GF-D8 (cell line): ENCODE measurements at regions not wholly inside any gene's neighbourhood (a gene's known extent, or its start where the extent isn't known, plus 50 kb on each side); places are given as distances from the start of the nearest gene placed in this dataset.

ENCODE experiments used
- DNase-seq: peaks from one replicate; lab custom pipeline; 2025; lab: John Stamatoyannopoulos, UW

DNA sequence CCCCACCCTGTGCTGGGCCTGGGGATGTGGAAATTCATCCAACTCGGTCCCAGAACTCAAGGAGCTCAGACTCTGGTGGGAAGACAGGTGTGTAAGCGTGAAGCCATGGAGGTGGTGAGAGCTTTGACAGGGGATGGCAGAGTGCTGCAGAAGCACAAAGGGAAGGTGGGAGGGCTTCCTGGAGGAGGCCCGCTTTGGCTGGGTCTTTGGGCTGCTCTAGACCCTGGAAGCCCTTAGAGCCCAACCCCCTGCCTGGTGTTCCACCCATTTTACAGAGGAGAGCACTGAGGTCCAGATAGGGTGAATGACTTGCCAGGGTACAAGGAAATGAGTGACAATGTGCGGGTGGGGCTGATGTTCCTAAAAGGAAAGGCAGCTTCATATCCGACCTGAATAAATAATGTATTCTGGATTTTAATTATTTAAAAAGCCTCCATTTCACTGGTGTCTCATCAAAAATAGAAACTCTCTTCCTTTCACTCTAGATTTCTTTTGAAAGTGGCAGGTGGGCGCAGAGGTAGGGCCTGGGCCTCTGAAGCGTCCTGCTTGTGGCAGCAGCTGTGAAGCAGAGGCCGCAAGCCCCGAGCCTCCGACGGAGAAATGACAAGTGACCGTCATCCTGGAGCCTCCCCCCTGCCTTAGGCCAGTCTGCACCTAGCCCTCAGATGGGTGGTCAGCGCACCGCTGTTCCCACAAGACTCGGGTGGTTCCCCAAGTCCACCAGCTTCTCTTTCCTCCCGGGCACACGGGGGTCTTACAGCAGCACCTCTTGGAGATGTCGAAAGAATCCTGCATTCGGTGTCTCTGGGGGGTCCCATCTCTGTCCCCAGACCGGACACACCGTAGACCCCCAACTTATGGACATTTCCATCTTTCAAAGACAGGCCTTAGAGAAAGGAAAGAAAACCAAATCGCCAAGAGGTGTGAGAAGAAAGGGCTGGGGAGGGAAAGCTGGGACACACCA is 71.0 kb upstream of the TAF1B start:
- no peak for DNase-seq

DNA sequence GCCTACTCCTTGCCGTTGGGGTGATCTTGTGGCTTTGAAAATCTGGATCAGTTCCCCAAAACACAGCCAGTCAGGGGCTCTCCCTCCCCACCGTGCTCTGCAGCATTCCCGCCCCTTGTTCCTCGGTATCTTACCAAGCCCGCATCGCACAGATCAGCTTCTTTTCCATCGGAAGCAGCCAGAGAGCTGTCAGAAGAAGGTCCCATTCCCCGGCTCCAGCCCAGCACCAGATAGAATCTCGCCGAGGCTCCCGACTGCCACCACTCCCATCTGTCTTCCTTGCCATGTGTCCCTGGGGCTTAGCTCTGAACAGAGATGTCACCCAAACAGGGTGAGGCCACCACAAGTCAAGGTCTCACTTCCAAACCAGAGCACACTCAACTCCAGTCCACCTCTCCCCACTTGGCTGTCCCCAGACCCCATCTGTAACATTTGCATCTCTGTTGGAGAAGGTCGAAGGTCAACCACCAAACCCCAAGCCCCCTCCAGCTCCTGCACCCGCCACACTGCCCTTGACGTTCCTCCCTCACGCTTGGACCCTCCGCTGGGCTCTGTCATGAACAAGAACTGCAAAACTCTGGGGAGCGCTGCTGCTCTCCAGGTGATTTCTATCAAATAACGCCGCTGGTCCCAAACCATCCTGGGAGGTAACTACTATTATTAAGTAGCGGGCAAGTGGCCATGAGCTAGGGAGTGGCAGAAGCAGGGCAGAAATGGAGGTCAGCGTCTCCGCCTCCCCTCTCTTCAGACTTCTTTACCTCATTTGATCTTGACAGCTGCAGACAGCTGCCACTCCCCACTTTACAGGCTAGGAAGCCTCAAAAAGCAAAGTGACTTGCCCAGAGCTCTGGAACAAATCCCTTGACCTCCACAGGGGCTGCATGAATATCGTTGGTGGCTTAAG is 70.0 kb upstream of the TAF1B start:
- DNase-seq: no peak

DNA sequence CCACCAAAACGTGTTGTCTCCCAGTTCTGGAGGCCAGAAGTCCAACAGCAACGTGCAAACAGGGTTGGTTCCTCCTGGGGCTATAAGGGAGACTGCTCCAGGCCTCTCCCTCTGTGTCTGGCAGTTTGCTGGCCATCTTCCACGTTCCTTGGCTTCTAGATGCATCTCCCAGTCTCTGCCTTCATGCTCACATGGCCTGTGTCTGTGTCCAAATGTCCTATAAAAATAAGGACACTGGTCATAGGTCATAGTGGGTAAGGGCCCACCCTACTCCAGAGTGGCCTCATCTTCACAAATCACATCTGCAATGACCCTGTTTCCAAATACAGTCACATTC is 69.4 kb upstream of the TAF1B start:
- DNase-seq: no peak

DNA sequence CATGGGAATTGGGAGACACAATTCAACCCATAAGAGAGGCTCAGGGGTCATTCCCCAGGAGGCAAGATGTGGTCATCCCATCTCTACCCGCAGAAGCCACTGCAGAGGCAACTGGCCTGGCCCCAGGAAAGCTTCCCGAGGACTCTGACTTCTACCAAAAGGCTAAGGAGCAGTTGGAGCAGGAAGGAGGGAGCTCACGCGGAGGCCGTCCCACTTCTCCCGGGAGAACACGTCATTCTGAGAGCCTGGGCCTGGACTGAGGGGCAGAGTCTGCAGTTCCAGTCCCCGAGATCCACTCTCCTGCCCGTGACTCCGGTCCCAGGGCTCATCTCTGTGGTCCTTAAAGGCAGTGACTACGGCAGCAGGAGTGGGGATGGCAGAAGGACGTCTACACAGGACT is 69.0 kb upstream of the TAF1B start:
- no peak for DNase-seq

DNA sequence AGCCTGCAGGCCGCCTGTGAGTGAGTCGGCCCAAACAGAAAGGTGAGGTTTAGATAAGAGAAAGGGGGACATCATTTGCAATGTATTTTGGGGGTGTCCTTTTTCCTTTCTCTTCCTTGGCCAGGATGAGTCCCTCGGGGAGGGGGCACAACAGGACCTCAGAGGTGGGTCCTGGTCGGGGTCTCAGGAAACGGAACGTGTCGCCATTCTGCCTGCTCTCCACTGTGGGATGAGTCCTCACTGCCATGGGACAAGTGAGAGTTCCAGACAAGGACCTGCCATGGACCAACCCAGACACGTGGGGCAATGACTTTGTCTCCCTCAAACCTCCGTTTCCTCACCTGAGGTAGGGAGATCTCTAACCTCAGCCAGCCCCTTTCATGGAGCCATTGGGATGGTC is 67.9 kb upstream of the TAF1B start:
- no peak for DNase-seq

DNA sequence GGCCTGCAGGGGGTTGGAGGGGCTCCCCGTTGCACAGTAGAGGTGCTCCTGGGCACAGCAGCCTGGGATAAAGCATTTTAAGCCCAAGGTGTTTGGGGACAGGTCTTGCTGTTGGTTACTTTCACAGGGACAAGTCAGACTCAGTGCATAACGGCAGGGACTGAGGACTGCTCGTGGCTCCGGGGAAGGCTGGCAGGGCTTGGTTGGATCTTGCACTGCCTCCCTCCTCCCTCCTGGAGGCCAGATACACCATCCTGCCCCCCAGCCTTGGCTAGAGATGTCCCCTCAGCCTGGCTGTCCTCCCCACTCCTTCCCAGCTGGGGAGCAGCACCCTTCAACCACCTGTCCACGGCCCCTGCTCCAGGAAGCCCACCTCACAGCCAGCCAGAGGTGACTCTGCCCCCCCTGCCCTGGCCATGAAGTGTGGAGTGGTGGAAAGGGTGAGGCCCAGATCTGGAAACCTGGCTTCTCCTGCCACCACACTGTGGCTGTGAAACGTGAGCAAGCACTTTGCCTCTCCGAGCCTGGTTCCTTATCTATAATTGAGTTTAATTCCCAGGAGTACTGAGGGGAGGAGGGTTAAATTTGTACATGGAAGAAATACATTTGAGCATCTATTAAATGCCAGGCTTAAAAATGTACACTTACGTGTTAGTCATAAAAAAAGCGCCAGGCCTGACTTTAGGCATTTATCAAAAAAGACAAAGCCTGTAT is 67.1 kb upstream of the TAF1B start:
- no peak for DNase-seq

DNA sequence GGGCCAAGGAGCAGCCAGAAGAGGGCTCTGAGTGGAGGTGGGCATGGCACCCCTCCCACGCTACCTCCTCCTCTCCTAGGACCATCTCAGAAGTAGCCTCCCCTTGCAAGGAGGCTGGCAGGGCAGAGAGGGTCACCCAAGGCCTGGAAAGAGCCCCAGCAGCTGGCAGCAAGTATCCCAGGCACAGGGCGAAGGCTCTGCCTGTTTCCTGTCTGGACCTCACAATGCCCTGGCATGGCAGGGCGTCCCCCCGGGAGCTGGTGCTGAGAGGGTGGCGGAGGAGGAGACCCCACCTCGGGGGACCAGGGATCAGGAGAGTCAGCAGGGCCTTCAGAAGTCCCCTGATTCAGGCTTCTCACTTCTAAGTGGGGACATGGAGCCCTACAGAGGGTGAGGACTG is 66.2 kb upstream of the TAF1B start:
- DNase-seq: no peak

DNA sequence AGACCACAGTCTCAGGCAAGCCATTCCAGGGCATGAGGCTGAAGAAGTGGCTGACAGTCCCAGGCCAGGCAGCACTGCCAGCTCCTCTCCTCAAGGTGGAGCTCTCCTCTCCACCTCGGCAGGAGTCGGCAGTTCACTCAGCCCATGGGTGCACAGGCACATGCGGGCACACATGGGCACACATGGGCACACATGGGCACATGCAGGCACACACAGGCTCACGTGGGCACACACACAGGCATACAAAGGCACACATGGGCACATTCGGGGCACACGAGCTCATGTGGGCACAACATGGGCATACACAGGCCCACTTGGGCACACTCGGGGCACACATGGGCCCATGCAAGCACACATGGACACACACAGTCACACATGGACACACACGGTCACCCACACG is 65.3 kb upstream of the TAF1B start:
- DNase-seq: no peak

DNA sequence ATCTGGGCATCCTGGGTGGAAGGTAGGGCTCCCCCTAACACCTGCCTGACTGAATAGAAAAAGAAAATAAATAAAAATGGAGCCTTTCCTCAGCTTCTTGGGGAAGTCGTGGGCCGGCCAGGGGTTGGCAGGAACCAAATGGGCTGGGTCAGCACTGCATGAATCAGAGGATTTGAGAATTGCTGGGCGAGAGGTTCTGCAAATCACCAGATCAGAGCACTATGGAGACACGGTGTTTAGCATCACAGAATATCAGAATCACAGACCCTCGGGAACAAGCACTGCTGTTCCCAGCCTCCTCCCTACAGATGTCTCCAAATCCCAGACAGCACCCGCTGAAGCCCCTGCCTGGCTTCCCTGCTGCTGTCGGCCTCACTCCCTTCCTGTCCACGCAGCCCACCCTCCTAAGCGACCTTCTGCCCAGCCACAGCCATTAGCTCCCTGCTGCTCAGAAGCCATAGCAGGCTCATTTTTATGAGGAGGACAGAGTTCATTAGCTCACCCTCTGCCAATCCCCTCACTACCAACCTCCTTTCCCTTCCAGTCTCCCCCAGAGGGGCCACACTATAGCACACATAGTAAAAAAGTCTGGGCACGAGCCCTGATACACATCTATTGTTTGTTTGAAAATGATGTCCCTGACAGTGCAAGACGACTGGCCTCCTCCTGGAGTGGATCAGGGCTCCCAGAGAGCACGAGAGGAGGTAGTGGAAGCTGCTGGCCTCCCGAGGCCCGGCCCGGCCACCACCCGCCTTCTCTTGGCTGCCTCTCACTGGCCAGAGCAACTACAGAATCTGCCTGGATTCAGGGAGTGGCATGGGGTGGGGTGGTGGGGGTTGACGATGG is 64.6 kb upstream of the TAF1B start:
- no peak for DNase-seq

DNA sequence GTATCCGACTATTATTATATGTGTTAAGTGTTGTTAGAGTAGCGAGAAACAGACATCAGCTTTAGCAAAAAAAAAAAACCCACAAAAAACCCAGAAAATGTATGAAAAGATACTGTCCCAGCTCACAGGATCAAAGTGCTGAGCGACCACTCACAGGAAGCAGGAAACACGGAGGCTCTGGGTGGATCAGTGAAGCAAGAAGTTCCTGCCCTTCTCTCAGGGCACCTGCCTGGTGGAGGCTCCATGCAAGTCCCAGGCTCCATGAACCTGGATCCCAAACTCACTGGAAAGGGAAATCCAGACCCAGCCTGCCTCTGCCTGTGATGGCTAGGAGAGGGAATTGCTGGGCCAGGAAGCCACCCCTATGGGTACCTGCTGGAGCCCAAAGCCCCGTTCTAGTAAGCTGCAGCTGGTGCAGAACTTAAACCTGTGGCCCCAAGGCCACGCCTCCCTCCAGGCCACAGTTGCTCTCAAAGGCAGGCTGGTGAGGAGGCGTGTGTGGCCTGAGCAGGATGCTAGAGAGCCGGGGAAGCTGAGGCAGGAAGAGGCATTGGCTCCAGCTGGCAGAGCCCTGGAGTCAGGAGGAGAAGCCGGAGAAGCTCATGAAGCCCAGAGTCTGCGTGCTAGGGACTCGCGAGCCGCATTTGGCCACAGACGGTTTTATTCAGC is 63.5 kb upstream of the TAF1B start:
- DNase-seq: peak; percentile 40

DNA sequence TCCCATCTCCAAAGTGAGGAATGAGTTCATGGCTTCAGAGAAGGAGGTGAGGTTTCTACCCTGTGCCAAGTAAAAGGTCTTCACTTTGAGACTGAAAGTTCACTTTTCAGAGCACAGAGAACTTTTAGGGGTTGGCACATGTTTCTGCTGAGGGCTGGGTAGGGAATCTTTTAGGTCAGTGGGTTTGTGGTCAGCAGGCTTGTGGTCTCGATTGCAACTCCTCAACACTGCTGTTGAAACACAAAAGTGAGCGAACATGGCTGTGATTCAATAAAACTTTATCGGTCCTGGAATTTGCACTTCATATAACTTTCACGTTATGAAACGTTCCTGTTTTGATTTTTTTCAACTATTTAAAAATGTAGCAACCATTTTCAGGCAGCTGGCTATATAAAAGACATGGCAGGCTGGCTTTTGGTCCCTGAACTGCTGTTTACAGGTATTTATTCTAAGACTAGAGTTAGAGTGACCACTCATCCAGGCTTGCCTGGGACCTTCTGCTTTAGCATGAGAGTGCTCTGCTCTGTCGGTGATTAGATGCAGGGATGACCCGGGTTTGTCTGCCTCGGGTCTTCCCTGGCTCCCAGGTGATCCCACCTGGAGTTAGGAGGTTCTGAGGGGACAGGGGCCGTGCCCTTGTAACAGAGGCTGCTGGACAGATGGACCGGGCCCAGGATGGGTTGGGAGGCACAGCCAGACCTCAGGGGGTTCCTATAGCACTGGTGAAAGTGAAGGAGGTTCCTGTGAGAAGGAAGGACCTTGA is 62.7 kb upstream of the TAF1B start:
- peak; percentile 34 for DNase-seq

DNA sequence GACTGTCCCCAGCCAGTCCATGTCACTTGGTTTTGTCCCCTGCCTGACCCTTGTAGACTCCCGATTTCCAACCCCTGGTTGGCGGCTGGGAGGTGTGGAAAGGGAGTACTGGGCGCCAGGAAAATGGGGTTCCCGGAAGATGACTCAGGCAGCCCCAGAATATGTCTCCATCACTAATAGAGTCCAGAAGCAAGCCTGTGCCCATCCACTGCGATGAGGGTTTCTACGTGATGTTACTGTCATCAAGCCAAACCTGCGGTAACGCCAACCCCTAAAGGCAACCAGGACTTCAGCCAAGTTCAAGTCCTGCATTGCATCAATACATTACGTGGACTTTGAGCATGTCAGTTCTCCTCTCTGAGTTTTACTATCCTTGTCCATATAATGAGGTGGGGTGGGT is 62.0 kb upstream of the TAF1B start:
- DNase-seq: no peak

DNA sequence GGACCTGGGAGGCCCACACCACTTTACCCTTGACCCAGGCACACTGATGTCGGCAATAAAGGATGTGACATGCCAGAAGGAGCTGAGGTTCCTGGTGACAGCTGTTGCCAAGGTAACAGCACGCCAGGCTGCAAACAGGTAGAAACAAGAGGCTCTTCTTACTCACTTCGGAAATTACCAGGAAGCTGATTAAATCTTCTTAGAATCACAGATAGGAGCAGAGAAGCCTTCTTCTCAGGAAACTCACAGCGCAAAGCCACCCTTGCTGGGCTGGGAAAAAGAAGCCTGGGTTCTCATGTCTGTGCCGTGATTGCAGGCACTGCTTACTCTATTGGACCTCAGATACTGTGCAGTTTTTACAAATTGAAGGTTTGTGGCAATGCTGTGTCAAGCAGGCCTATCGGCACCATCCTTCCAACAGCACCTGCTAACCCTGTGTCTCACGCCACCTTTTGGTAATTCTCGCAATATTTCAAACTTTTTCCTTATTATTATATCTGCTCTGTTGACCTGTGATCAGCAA is 61.0 kb upstream of the TAF1B start:
- DNase-seq: peak; percentile 9

DNA sequence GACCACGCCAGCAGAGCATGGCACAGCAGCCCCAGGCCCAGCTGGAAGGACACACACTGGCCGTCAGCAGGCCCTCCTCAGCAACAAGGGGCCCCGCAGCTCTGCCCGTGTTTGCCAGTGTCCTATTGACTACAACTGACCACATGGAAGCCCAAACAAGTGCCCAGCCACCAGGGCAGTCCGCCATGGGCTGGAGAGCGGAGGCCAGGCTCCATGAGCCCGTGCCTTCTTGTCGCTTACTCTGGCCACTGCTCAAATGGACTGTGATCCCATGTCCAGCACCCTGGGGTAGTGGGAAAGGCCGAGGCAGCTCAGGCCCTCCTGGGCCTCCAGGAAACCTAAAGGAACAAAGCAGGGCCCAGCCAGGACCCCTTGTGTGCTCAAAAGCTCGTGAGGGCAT is 53.9 kb upstream of the TAF1B start:
- DNase-seq: no peak

DNA sequence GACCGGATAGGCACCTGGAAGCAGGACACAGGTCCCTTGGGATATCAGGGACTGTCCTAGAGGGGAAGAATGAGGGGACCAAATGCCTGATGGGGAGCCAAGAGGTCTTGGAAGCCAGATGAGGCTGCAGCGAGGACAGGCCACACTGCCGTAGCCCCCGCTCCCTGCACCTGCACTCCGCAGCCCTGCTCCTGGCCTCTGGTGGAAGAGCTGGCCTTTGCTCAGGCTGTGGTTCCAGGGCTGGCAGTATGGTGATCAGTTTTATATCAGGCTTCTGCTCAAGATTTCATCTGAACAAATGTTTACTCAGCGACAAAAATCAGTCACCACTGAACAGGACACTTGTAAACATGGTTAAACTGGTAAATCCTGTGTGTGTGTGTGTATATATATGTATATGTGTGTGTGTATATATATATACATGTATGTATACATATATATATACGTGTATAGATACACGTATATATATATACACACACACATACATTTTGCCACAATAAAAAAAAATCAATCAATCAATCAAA is 52.5 kb upstream of the TAF1B start:
- DNase-seq: no peak

DNA sequence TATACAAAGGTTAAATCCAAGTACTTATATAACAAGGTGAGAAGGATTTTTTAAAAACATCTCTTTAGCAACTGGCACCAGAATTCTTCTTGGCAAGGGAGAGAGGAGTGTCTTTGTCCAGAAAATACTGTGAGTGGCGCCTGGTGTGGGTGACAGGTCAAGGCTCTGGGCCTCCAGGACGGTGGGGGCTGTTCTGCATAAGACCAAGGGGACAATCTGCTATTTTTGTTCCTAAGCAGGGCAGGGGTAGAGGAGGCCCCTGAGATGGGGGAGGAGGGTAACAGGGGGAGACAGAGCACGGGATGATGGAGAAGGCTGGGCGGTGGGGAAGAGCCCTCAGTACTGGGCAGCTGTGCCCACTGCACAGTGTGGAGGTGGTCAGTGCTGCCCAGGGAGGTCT is 51.6 kb upstream of the TAF1B start:
- no peak for DNase-seq

DNA sequence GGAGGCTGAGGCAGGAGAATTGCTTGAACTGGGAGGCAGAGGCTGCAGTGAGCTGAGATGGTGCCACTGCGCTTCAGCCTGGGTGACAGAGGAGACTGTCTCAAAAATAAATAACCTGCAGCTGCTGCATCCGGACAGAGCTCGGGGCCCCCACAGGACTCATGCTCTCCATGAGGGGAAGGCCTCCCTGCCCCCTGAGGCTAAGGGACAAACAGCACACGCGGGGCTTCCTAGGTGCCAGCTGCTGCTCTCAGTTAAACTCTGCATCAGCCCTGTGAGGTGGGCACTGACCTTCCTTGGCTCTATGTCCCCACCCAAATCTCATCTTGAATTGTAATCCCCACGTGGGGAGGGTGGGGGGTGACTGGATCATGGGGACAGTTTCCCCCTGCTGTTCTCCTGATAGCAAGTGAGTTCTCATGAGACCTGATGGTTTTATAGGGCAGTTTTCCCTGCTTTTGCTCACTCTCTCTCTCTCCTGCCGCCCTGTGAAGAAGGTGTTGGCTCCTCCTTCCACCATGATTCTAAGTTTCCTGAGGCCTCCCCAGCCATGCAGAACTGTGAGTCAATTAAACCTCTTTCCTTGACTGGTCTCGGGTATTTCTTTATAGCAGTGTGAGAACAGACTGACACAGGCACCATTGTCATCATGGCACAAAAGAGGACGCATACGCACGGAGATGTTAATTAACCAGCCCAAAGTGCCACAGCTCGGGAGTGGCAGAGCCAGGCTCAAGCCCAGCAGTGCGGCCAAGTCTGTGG is 49.9 kb upstream of the TAF1B start:
- DNase-seq: no peak
